CD4-positive, alpha-beta T cell treated with Interleukin-15 for 4 hours (primary cell): ENCODE measurements at regions not wholly inside any gene's neighbourhood (a gene's known extent, or its start where the extent isn't known, plus 50 kb on each side); places are given as distances from the start of the nearest gene placed in this dataset.
"Not testable (repeated sequence)": the region's sequence is repeated elsewhere in the genome, so short reads cannot be mapped to it uniquely, and the experiment has no call there.

Experiments
- DNase-seq: peaks from one replicate; pipeline ENCODE4 v3.0.0-alpha.2; 2020; ENCODE audit warnings: low spot score

GRCh38 chr7:106749165-106749564, 88.2 kb upstream of the CCDC71L start:
- DNase-seq = no peak

GRCh38 chr7:106750773-106751172, 89.8 kb upstream of the CCDC71L start:
- no peak for DNase-seq

GRCh38 chr7:106752367-106752766, 91.4 kb upstream of the CCDC71L start:
- no peak for DNase-seq

- DNase-seq = not testable (repeated sequence)
These were observed 94.1 kb upstream of the CCDC71L start for GRCh38 chr7:106755024-106755423.

- DNase-seq = no peak
These were observed 94.7 kb upstream of the CCDC71L start for GRCh38 chr7:106755641-106756040.

- DNase-seq = no peak
These were observed 95.1 kb upstream of the CCDC71L start for GRCh38 chr7:106756071-106756470.

GRCh38 chr7:106756884-106757283, 95.9 kb upstream of the CCDC71L start:
- DNase-seq = no peak

GRCh38 chr7:106757846-106758245, 96.9 kb upstream of the CCDC71L start:
- DNase-seq = no peak

GRCh38 chr7:106762845-106763244, 101.9 kb upstream of the CCDC71L start:
- not testable (repeated sequence) for DNase-seq

- DNase-seq = no peak
These were observed 101.4 kb upstream of the PIK3CG start for GRCh38 chr7:106763717-106764116.

GRCh38 chr7:106765727-106766355, 99.2 kb upstream of the PIK3CG start:
- DNase-seq = no peak

- DNase-seq = no peak
These were observed 98.5 kb upstream of the PIK3CG start for GRCh38 chr7:106766551-106766950.

- DNase-seq = no peak
These were observed 98.0 kb upstream of the PIK3CG start for GRCh38 chr7:106767078-106767477.

- peak; percentile 5 for DNase-seq
These were observed 97.4 kb upstream of the PIK3CG start for GRCh38 chr7:106767498-106768323.

GRCh38 chr7:106768324-106768751, 96.7 kb upstream of the PIK3CG start:
- DNase-seq = no peak

- DNase-seq = no peak
These were observed 94.9 kb upstream of the PIK3CG start for GRCh38 chr7:106770191-106770590.

- no peak for DNase-seq
These were observed 92.4 kb upstream of the PIK3CG start for GRCh38 chr7:106772655-106773108.

- DNase-seq = no peak
These were observed 91.9 kb upstream of the PIK3CG start for GRCh38 chr7:106773228-106773627.

GRCh38 chr7:106773721-106774120, 91.4 kb upstream of the PIK3CG start:
- DNase-seq = no peak

- no peak for DNase-seq
These were observed 90.8 kb upstream of the PIK3CG start for GRCh38 chr7:106774213-106774767.

GRCh38 chr7:106774768-106775551, 90.1 kb upstream of the PIK3CG start:
- DNase-seq = peak; percentile 9

- no peak for DNase-seq
These were observed 89.5 kb upstream of the PIK3CG start for GRCh38 chr7:106775552-106775936.
